PC-9 (cell line): ENCODE measurements at regions not wholly inside any gene's neighbourhood (a gene's known extent, or its start where the extent isn't known, plus 50 kb on each side); places are given as distances from the start of the nearest gene placed in this dataset.

Source experiments
- BruUV-seq: library from RNA; stranded (reverse); fragments of 400-500 nt; replicated peaks from 2 replicates; lab custom pipeline; 2021; lab: Mats Ljungman, UMichigan
- CTCF ChIA-PET: fragments of 300-600 bp; sonication (Branson Sonifier 250); formaldehyde crosslinking; loops from one replicate; lab custom pipeline; 2022; ENCODE audit warnings: antibody characterized with exemption; lab: Charles Lee
- POLR2A ChIA-PET: fragments of 300-600 bp; sonication (Branson Sonifier 250); formaldehyde crosslinking; loops from one replicate; lab custom pipeline; 2022; ENCODE audit warnings: antibody characterized with exemption; ENCODE audit not compliant: unreplicated experiment; lab: Charles Lee
- DNase-seq, 2 experiments: peaks; one replicate each; pipeline versions ENCODE4 v3.0.0 to v3.0.0-alpha.2; 2015 to 2022; ENCODE audit warnings: mixed read lengths in 1 of 2
- H2AFZ ChIP-seq: fragments of 200-600 bp; sonication (generic); 2 replicates; pipeline ENCODE4 v1.8.1; 2017; ENCODE audit warnings: antibody characterized with exemption
- H3F3A ChIP-seq: fragments of 200-600 bp; sonication (generic); 2 replicates; pipeline ENCODE4 v1.8.1; 2017; ENCODE audit warnings: antibody characterized with exemption, mild to moderate bottlenecking, low read depth; ENCODE audit not compliant: insufficient read depth
- H3K27ac ChIP-seq: fragments of 200-600 bp; sonication (generic); 2 replicates; pipeline ENCODE4 v1.6.1; 2016; ENCODE audit warnings: mixed run types
- H3K27me3 ChIP-seq: fragments of 200-600 bp; sonication (generic); 2 replicates; pipeline ENCODE4 v1.6.1; 2016; ENCODE audit warnings: low read depth, mixed run types; ENCODE audit not compliant: insufficient read depth
- H3K36me3 ChIP-seq: fragments of 200-600 bp; sonication (generic); 2 replicates; pipeline ENCODE4 v1.6.1; 2016; ENCODE audit warnings: low read depth, mixed run types
- H3K4me1 ChIP-seq: fragments of 200-600 bp; sonication (generic); replicated peaks from 2 replicates; pipeline ENCODE4 v1.6.1; 2016; ENCODE audit warnings: mixed run types; ENCODE audit not compliant: insufficient read depth
- H3K4me2 ChIP-seq: fragments of 200-600 bp; sonication (generic); 2 replicates; pipeline ENCODE4 v1.6.1; 2017; ENCODE audit warnings: mixed run types
- H3K4me3 ChIP-seq: fragments of 200-600 bp; sonication (generic); 2 replicates; pipeline ENCODE4 v1.6.1; 2016; ENCODE audit warnings: mixed run types
- H3K79me2 ChIP-seq: fragments of 200-600 bp; sonication (generic); 2 replicates; pipeline ENCODE4 v1.6.1; 2017; ENCODE audit warnings: low read depth, mixed run types
- H3K9me2 ChIP-seq: fragments of 200-600 bp; sonication (generic); 2 replicates; pipeline ENCODE4 v1.8.1; 2017; ENCODE audit warnings: mild to moderate bottlenecking; ENCODE audit not compliant: insufficient read depth
- H3K9me3 ChIP-seq: fragments of 200-600 bp; sonication (generic); 2 replicates; pipeline ENCODE4 v1.8.1; 2016; ENCODE audit warnings: low read depth; ENCODE audit not compliant: insufficient read depth
- H4K20me1 ChIP-seq: fragments of 200-600 bp; sonication (generic); 2 replicates; pipeline ENCODE4 v1.8.1; 2017; ENCODE audit not compliant: insufficient read depth
- CTCF ChIP-seq: fragments of 200-600 bp; sonication (generic); conservative IDR thresholded peaks from 2 replicates; pipeline ENCODE4 v1.6.1; 2017; ENCODE audit warnings: mixed run types, antibody characterized with exemption, mild to moderate bottlenecking, moderate library complexity
- EZH2 ChIP-seq: fragments of 200-600 bp; sonication (generic); IDR thresholded peaks from 2 replicates; pipeline ENCODE4 v1.8.0; 2017; ENCODE audit warnings: antibody characterized with exemption, low read depth
- intact Hi-C: fragments of 100-400 bp; cut with micrococcal nuclease; formaldehyde crosslinking; loops from one replicate; pipeline ENCODE4 v1.10.0; 2022; ENCODE audit not compliant: unreplicated experiment

- H3K9me3 ChIP-seq: no peaks in the 10 kb centered on the region
- intact Hi-C loops: no loop called here
- no peak overlapping the region for H3K27ac ChIP-seq
- no peaks in the 10 kb centered on the region for H3K4me1 ChIP-seq
- no peak for DNase-seq
- BruUV-seq: no TSS peak
- H4K20me1 ChIP-seq: no peaks in the 10 kb centered on the region
- H3K9me2 ChIP-seq: no peaks in the 10 kb centered on the region
- ChIA-PET CTCF (no interaction called here), POLR2A (no interaction called here)
- H3F3A ChIP-seq: no peaks in the 10 kb centered on the region
- no peak for TF ChIP-seq CTCF
- no peak overlapping the region for H3K4me2 ChIP-seq
- no peaks in the 10 kb centered on the region for H3K79me2 ChIP-seq
- H3K36me3 ChIP-seq: no peaks in the 10 kb centered on the region
- H3K27me3 ChIP-seq: no peaks in the 10 kb centered on the region
- H3K4me3 ChIP-seq: no peak overlapping the region
- 0 out of 2 replicates have a peak overlapping the region, but pooled peaks have one; percentile 4 for H2AFZ ChIP-seq
Measured at GRCh38 chr2:182542501-182543258, 115.8 kb upstream of the PDE1A start.

GRCh38 chr2:182543741-182544525, 117.1 kb upstream of the PDE1A start:
- no peaks in the 10 kb centered on the region for H3K9me3 ChIP-seq
- H4K20me1 ChIP-seq: no peaks in the 10 kb centered on the region
- H3K4me1 ChIP-seq: no peaks in the 10 kb centered on the region
- ChIA-PET POLR2A (no interaction called here), CTCF (no interaction called here)
- BruUV-seq: no TSS peak
- H3K4me3 ChIP-seq: no peak overlapping the region
- no peaks in the 10 kb centered on the region for H3K27me3 ChIP-seq
- H3F3A ChIP-seq: no peaks in the 10 kb centered on the region
- H3K4me2 ChIP-seq: no peak overlapping the region
- H3K79me2 ChIP-seq: no peaks in the 10 kb centered on the region
- intact Hi-C loops: no loop called here
- no peak overlapping the region for H3K27ac ChIP-seq
- TF ChIP-seq CTCF: no peak
- TF ChIP-seq EZH2: no peak
- no peaks in the 10 kb centered on the region for H3K36me3 ChIP-seq
- no peak overlapping the region for H2AFZ ChIP-seq
- H3K9me2 ChIP-seq: no peaks in the 10 kb centered on the region
- no peak for DNase-seq

GRCh38 chr2:182545420-182546167, 118.8 kb upstream of the PDE1A start:
- H4K20me1 ChIP-seq: no peaks in the 10 kb centered on the region
- no peaks in the 10 kb centered on the region for H3K27me3 ChIP-seq
- no peaks in the 10 kb centered on the region for H3F3A ChIP-seq
- H3K4me2 ChIP-seq: no peak overlapping the region
- no peaks in the 10 kb centered on the region for H3K4me1 ChIP-seq
- ChIA-PET POLR2A (no interaction called here), CTCF (no interaction called here)
- H3K4me3 ChIP-seq: no peak overlapping the region
- intact Hi-C loops: no loop called here
- no peaks in the 10 kb centered on the region for H3K79me2 ChIP-seq
- H2AFZ ChIP-seq: no peak overlapping the region
- H3K9me2 ChIP-seq: no peaks in the 10 kb centered on the region
- no TSS peak for BruUV-seq
- H3K27ac ChIP-seq: no peak overlapping the region
- no peak for DNase-seq
- TF ChIP-seq CTCF (no peak), EZH2 (no peak)
- no peaks in the 10 kb centered on the region for H3K9me3 ChIP-seq
- H3K36me3 ChIP-seq: no peaks in the 10 kb centered on the region
